ENCODE measurements at regions not wholly inside any gene's neighbourhood (a gene's known extent, or its start where the extent isn't known, plus 50 kb on each side); places are given as distances from the start of the nearest gene placed in this dataset.

GRCh38 chr2:183291436-183291835 lies 167.2 kb downstream of the NUP35 start:
- no peak for DNase-seq

GRCh38 chr2:183292028-183292427 lies 167.8 kb downstream of the NUP35 start:
- no peak for DNase-seq

- no peak for DNase-seq
Measured at GRCh38 chr2:183339311-183339710, 215.1 kb downstream of the NUP35 start.

GRCh38 chr2:183341057-183341456 lies 216.8 kb downstream of the NUP35 start:
- DNase-seq, result no peak

GRCh38 chr2:183347969-183348368 lies 223.7 kb downstream of the NUP35 start:
- no peak for DNase-seq

- peak; percentile 49 for DNase-seq
Measured at GRCh38 chr2:183348492-183348891, 224.2 kb downstream of the NUP35 start.

GRCh38 chr2:183349091-183349490 lies 224.8 kb downstream of the NUP35 start:
- peak; percentile 84 for DNase-seq

GRCh38 chr2:183359867-183360266 lies 235.6 kb downstream of the NUP35 start:
- DNase-seq, result no peak

- DNase-seq, result no peak
Measured at GRCh38 chr2:183371545-183371944, 247.3 kb downstream of the NUP35 start.

GRCh38 chr2:183375821-183376220 lies 251.6 kb downstream of the NUP35 start:
- no peak for DNase-seq

GRCh38 chr2:183383854-183384253 lies 259.6 kb downstream of the NUP35 start:
- no peak for DNase-seq

- DNase-seq, result no peak
Measured at GRCh38 chr2:183389546-183390080, 265.4 kb downstream of the NUP35 start.

- DNase-seq, result no peak
Measured at GRCh38 chr2:183390109-183390508, 265.9 kb downstream of the NUP35 start.

- DNase-seq, result no peak
Measured at GRCh38 chr2:183404392-183404791, 280.1 kb downstream of the NUP35 start.

GRCh38 chr2:183408562-183408961 lies 284.3 kb downstream of the NUP35 start:
- no peak for DNase-seq

- no peak for DNase-seq
Measured at GRCh38 chr2:183409662-183410061, 285.4 kb downstream of the NUP35 start.

GRCh38 chr2:183416753-183417152 lies 292.5 kb downstream of the NUP35 start:
- DNase-seq, result no peak

- DNase-seq, result no peak
Measured at GRCh38 chr2:183426825-183427224, 302.6 kb downstream of the NUP35 start.

- no peak for DNase-seq
Measured at GRCh38 chr2:183427558-183427957, 303.3 kb downstream of the NUP35 start.

- DNase-seq, result no peak
Measured at GRCh38 chr2:183428881-183429280, 304.6 kb downstream of the NUP35 start.

- no peak for DNase-seq
Measured at GRCh38 chr2:183438541-183438940, 314.3 kb downstream of the NUP35 start.

- no peak for DNase-seq
Measured at GRCh38 chr2:183455056-183455455, 330.8 kb downstream of the NUP35 start.

GRCh38 chr2:183456177-183456576 lies 331.9 kb downstream of the NUP35 start:
- DNase-seq, result no peak

GRCh38 chr2:183458460-183458859 lies 334.2 kb downstream of the NUP35 start:
- DNase-seq, result no peak

GRCh38 chr2:183459466-183459865 lies 335.2 kb downstream of the NUP35 start:
- no peak for DNase-seq

GRCh38 chr2:183463821-183464220 lies 339.6 kb downstream of the NUP35 start:
- DNase-seq, result no peak

All from SHP77 treated with DMSO at 0.1 percent for 48 hours (cell line).